Ectodermal cell (in vitro differentiated cells): ENCODE measurements at regions not wholly inside any gene's neighbourhood (a gene's known extent, or its start where the extent isn't known, plus 50 kb on each side); places are given as distances from the start of the nearest gene placed in this dataset.

Experiments used
- H3K27ac ChIP-seq: 2 replicates; pipeline ENCODE4 v1.7.0; 2013; ENCODE audit warnings: mild to moderate bottlenecking, low read depth, low read length; ENCODE audit not compliant: insufficient read depth, poor library complexity, severe bottlenecking
- H3K27me3 ChIP-seq: 2 replicates; pipeline ENCODE4 v1.7.0; 2013; ENCODE audit warnings: mild to moderate bottlenecking, low read length; ENCODE audit not compliant: insufficient read depth, control insufficient read depth, poor library complexity, severe bottlenecking
- H3K36me3 ChIP-seq: one replicate; pipeline ENCODE4 v1.7.0; 2013; ENCODE audit warnings: low read length; ENCODE audit not compliant: control insufficient read depth, insufficient read depth
- H3K4me1 ChIP-seq: one replicate; pipeline ENCODE4 v1.7.0; 2013; ENCODE audit warnings: low read length; ENCODE audit not compliant: control insufficient read depth, insufficient read depth
- H3K4me3 ChIP-seq: 2 replicates; pipeline ENCODE4 v1.7.0; 2013; ENCODE audit warnings: low read depth, low read length, control low read depth; ENCODE audit not compliant: insufficient read depth
- H3K9me3 ChIP-seq: 2 replicates; pipeline ENCODE4 v1.7.0; 2013; ENCODE audit warnings: mild to moderate bottlenecking, low read length, moderate library complexity; ENCODE audit not compliant: control insufficient read depth
- WGBS, 2 experiments: methylation state at CpG; one replicate each; pipeline ENCODE4 v1.1.7; 2013; ENCODE audit warnings: missing lambda C conversion rate in 2 of 2; 5-methylcytosine and 5-hydroxymethylcytosine counted together

- H3K36me3 ChIP-seq, result no peaks in the 10 kb centered on the region
- H3K9me3 ChIP-seq, result no peaks in the 10 kb centered on the region
- no peaks in the 10 kb centered on the region for H3K27me3 ChIP-seq
- peaks cover 5% of the 10 kb centered on the region for H3K4me1 ChIP-seq
- no peak overlapping the region for H3K4me3 ChIP-seq
- 96 to 97% methylated on average over 3 of the region's 3 CpGs for WGBS, 2 experiments
- no peak overlapping the region for H3K27ac ChIP-seq
Measured at GRCh38 chr2:226680719-226681118, 118.9 kb downstream of the IRS1 start.

GRCh38 chr2:226679389-226680065 is 120.1 kb downstream of the IRS1 start:
- Histone ChIP-seq H3K27me3 (no peaks in the 10 kb centered on the region), H3K4me3 (no peak overlapping the region), H3K27ac (no peak overlapping the region), H3K4me1 (peaks cover 5% of the 10 kb centered on the region), H3K36me3 (no peaks in the 10 kb centered on the region), H3K9me3 (no peaks in the 10 kb centered on the region)
- 77 to 78% methylated on average over 7 of the region's 7 CpGs for WGBS, 2 experiments

- no peak overlapping the region for H3K4me3 ChIP-seq
- WGBS, 2 experiments, result 94% methylated on average over 3 to 4 of the region's 4 CpGs
- H3K36me3 ChIP-seq, result no peaks in the 10 kb centered on the region
- no peaks in the 10 kb centered on the region for H3K27me3 ChIP-seq
- H3K27ac ChIP-seq, result no peak overlapping the region
- H3K4me1 ChIP-seq, result peaks cover 5% of the 10 kb centered on the region
- no peaks in the 10 kb centered on the region for H3K9me3 ChIP-seq
Measured at GRCh38 chr2:226678422-226678821, 121.2 kb downstream of the IRS1 start.

GRCh38 chr2:226677080-226677479 is 122.5 kb downstream of the IRS1 start:
- H3K27me3 ChIP-seq, result no peaks in the 10 kb centered on the region
- no peaks in the 10 kb centered on the region for H3K9me3 ChIP-seq
- WGBS, 2 experiments, result 79 to 84% methylated on average over 4 of the region's 4 CpGs

GRCh38 chr2:226676618-226677017 is 123.0 kb downstream of the IRS1 start:
- Histone ChIP-seq H3K4me1 (peaks cover 5% of the 10 kb centered on the region), H3K27me3 (no peaks in the 10 kb centered on the region), H3K36me3 (no peaks in the 10 kb centered on the region), H3K9me3 (no peaks in the 10 kb centered on the region), H3K27ac (no peak overlapping the region), H3K4me3 (no peak overlapping the region)
- WGBS, 2 experiments, result 26 to 32% methylated on average over 1 of the region's 1 CpG

More at GRCh38 chr2:226677080-226677479, 122.5 kb downstream of the IRS1 start:
- Histone ChIP-seq H3K4me1 (peaks cover 5% of the 10 kb centered on the region), H3K36me3 (no peaks in the 10 kb centered on the region), H3K4me3 (no peak overlapping the region), H3K27ac (no peak overlapping the region)

GRCh38 chr2:226674123-226674522 is 125.5 kb downstream of the IRS1 start:
- H3K4me1 ChIP-seq, result peaks cover 5% of the 10 kb centered on the region
- no peaks in the 10 kb centered on the region for H3K9me3 ChIP-seq
- WGBS, 2 experiments, result 94 to 95% methylated on average over 1 to 2 of the region's 2 CpGs
- no peak overlapping the region for H3K27ac ChIP-seq
- no peaks in the 10 kb centered on the region for H3K36me3 ChIP-seq
- no peaks in the 10 kb centered on the region for H3K27me3 ChIP-seq
- no peak overlapping the region for H3K4me3 ChIP-seq

GRCh38 chr2:226673314-226673723 is 126.3 kb downstream of the IRS1 start:
- Histone ChIP-seq H3K36me3 (no peaks in the 10 kb centered on the region), H3K4me1 (peaks cover 5% of the 10 kb centered on the region), H3K27me3 (no peaks in the 10 kb centered on the region), H3K4me3 (no peak overlapping the region), H3K9me3 (no peaks in the 10 kb centered on the region), H3K27ac (no peak overlapping the region)
- 94 to 95% methylated on average over 4 of the region's 4 CpGs for WGBS, 2 experiments

GRCh38 chr2:226671141-226671676 is 128.4 kb downstream of the IRS1 start:
- WGBS, 2 experiments, result 86 to 95% methylated on average over 4 of the region's 4 CpGs
- no peak overlapping the region for H3K27ac ChIP-seq
- H3K4me3 ChIP-seq, result no peak overlapping the region
- H3K36me3 ChIP-seq, result no peaks in the 10 kb centered on the region
- H3K9me3 ChIP-seq, result no peaks in the 10 kb centered on the region
- H3K4me1 ChIP-seq, result peaks cover under 1% of the 10 kb centered on the region
- H3K27me3 ChIP-seq, result no peaks in the 10 kb centered on the region

- 96 to 97% methylated on average over 3 of the region's 3 CpGs for WGBS, 2 experiments
- Histone ChIP-seq H3K27me3 (no peaks in the 10 kb centered on the region), H3K27ac (no peak overlapping the region), H3K36me3 (no peaks in the 10 kb centered on the region), H3K4me1 (no peaks in the 10 kb centered on the region), H3K9me3 (no peaks in the 10 kb centered on the region), H3K4me3 (no peak overlapping the region)
Measured at GRCh38 chr2:226669905-226670304, 129.7 kb downstream of the IRS1 start.

- H3K27ac ChIP-seq, result no peak overlapping the region
- H3K36me3 ChIP-seq, result no peaks in the 10 kb centered on the region
- H3K27me3 ChIP-seq, result no peaks in the 10 kb centered on the region
- H3K9me3 ChIP-seq, result no peaks in the 10 kb centered on the region
- H3K4me3 ChIP-seq, result no peak overlapping the region
- H3K4me1 ChIP-seq, result no peaks in the 10 kb centered on the region
- WGBS, 2 experiments, result 93 to 94% methylated on average over 4 of the region's 4 CpGs
Measured at GRCh38 chr2:226669249-226669648, 130.4 kb downstream of the IRS1 start.
